ENCODE measurements at regions not wholly inside any gene's neighbourhood (a gene's known extent, or its start where the extent isn't known, plus 50 kb on each side); places are given as distances from the start of the nearest gene placed in this dataset.
"Not testable (repeated sequence)": the region's sequence is repeated elsewhere in the genome, so short reads cannot be mapped to it uniquely, and the experiment has no call there.

DNA sequence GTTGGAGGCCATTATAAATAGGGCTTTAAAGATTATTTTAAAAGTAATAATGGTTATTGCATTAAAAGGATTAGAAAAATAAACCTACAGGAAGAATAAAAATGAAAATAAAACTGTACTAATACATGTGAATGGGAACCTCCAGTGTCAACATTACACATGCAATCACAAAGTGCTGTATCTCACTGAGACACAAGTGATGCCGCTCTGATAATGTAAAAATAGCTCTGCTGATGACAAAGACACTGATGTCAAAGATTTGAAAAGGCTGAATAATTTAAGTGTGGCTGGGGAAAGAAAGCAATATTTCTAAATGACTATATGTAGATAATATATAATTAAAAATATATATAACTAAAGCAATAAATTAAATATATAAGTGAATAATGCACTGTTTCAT, 129.1 kb upstream of the RAP2B start:
- no peak for DNase-seq

DNA sequence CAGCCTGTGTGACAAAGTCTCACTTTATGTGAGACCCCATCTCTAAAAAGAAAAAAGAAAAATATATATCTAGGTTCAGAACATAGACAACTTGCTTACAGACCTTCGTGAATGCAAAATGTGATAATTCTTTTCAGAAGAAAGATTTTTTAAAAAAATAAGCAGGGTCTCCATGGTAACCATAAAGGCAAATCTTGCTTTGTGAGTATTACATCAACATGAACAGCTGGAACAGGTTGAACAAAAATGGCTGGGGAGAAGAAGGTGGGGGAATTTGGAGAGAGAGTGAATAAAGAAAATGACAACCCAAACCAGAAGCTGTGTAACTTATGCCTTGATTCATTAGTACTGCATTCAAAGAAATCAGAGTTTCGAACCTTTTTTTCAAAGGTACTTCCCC, 125.2 kb upstream of the RAP2B start:
- DNase-seq = no peak

DNA sequence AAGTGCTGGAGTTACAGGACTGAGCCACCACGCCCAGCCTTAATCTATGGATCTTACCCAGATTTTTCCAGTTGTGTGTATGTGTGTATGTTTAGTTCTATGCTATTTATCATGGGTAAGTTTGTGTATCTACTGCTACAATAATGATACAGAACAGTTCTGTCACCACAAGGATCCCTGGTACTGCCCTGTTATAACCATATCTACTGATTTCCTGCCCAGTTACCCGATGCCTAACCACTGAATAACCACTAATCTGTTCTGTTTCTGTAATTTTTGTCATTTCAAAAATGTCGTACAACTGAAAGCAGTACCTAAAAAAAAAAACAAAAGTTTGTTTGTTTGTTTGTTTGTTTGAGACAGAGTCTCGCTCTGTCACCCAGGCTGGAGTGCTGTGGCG, 123.7 kb upstream of the RAP2B start:
- DNase-seq = no peak

DNA sequence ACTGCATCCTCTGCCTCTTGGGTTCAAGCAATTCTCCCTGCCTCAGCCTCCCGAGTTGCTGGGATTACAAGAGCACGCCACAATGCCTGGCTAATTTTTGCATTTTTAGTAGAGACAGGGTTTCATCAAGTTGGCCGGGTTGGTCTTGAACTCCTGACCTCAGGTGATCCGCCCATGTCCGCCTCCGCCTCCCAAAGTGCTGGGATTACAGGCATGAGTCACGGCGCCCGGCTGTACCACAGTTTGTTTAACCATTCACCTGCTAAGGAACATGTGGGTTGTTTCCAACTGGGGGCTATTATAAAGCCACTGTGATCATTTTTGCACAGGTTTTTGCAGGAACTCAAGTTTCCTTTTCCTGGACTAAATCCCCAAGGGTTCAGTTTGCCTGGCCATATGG, 123.2 kb upstream of the RAP2B start:
- no peak for DNase-seq

DNA sequence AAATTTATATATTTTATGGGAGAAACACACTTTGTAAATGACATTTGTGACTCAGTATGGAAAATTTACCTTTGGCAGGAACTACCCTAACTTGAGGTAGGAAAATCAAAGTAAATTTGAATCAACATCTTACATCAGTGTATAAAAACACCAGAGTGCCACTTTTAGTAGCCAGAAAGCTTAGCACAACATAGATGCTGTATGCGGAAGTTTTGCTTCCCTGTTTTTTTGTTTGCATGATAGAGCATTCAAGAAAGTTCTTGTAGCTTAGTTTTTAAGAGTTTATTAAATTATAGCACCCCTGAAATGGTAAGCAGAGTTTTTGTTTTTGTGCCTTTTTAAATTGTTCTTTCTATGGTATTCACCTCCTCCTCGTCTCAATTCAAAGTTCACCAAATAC, 120.8 kb upstream of the RAP2B start:
- no peak for DNase-seq

- no peak for DNase-seq
These were observed 119.9 kb upstream of the RAP2B start for GRCh38 chr3:153042088-153042487.

- DNase-seq = no peak
These were observed 118.2 kb upstream of the RAP2B start for GRCh38 chr3:153043729-153044328.

DNA sequence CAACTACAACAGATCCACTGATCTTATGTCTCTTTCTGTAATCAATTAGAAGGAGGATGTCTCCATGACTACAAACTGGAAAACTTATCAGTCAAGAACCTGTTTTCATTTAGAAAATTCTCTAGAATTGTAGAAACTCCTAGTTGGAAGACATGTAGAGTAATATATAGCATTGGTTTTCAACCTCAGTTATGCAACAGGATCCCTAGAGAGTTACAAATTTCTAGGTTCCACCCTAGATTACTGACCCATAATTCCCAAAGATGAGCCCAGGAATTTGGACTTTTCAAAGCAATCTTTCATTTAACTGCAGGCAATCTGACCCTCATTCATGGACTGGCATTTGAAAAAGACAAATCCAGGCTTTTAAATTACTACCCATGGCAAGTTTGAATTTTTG, 116.9 kb upstream of the RAP2B start:
- no peak for DNase-seq

DNA sequence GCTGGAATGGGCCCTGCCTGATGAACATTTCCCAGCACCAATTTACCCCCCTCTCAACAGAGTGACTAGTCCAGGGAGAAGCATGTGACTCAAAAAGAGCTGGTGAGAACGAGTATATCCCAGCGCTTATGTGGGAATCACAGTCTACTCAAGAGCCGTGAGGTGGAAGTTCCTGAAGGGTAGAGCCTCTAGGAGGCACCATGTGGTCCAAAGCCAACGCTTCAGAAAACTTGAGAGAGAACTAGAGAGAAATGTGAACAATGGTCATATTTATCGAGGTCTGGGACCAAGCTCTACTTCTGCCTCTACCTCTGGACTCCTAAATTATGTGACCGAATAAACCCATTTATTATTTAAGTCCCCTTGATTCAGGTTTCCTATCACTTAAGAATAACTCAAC, 111.0 kb upstream of the RAP2B start:
- no peak for DNase-seq

- DNase-seq = no peak
These were observed 110.5 kb upstream of the RAP2B start for GRCh38 chr3:153051427-153052095.

GRCh38 chr3:153052096-153052460, 109.9 kb upstream of the RAP2B start:
- DNase-seq = no peak

DNA sequence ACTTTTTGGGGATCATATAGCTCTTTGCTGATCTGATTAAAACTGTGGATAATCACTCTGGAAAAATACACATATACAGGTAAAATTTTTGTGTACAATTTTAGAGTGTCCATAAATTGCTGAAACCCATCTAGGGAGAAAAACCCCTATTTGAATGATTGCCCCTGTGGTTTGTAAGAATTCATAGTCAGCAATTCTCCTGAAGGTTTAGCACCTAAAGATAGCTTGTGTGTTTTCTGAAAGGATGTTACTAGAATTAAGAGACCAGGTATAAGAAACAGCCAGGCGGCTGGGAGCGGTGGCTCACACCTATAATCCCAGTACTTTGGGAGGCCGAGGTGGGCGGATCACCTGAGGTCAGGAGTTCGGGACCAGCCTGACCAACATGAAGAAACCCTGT, 106.8 kb upstream of the RAP2B start:
- no peak for DNase-seq

GRCh38 chr3:153055779-153056178, 106.2 kb upstream of the RAP2B start:
- DNase-seq = no peak

- not testable (repeated sequence) for DNase-seq
These were observed 103.9 kb upstream of the RAP2B start for GRCh38 chr3:153058031-153058688.

DNA sequence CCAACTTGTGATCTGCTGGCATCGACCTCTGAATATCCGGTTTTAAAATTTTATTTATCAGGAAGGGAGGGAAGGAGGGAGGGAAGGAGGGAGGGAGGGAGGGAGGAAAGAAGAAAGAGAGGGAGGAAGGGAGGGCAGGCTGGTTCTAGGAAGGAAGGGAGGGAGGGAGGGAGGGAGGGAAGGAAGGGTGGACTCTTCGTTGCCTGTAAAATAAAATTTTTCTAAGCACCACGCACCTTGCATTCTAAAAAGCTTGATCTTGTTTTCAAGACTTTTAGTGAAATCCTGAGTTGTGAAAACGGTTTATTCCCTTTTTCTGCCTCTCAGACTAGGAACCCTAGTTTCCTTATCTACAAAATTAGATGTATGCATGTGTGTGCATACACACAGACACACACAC, 101.7 kb upstream of the RAP2B start:
- no peak for DNase-seq

DNA sequence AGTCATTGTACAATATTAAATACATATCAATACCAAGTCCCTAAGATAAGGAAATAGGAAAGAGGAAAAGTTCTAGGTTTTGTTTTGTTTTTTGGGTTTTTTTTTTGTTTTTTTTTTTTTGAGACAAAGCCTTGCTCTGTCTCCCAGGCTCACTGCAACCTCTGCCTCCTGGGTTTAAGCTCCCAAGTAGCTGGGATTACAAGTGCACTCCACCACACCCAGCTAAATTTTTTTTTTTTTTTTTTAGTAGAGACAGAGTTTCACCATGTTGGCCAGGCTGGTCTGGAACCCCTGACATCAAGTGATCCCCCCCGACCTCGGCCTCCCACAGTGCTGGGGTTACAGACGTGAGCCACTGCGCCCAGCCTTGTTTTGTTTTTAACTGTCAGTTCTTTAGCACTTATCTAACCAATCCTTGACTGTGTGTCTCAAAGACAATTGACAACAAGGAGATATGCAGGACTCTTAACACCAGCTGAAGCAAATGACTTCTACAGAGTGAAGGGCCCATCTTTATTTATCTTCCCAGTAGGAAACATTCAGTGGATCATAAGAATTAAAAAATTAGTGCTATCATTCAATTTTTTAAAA, 100.0 kb upstream of the RAP2B start:
- DNase-seq = no peak

GRCh38 chr3:153063337-153063736, 98.7 kb upstream of the RAP2B start:
- no peak for DNase-seq

DNA sequence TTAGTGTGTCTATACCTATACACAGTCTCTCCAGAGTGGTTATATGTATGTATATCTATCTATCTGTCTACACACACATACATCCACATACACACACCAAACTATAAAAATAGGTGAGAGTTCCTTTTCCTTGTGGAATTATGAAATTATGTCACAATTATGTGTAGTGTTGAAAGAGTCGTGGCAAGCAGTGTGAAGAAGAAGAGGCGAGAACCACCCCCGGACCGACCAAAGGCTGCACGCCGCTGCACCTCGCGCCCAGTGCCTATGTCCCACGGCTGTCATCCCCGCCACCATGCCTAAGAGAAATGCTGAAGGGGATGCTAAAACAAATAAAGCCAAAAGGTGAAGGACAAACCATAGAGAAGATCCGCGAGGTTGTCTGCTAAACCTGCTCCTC, 95.0 kb upstream of the RAP2B start:
- DNase-seq = no peak

DNA sequence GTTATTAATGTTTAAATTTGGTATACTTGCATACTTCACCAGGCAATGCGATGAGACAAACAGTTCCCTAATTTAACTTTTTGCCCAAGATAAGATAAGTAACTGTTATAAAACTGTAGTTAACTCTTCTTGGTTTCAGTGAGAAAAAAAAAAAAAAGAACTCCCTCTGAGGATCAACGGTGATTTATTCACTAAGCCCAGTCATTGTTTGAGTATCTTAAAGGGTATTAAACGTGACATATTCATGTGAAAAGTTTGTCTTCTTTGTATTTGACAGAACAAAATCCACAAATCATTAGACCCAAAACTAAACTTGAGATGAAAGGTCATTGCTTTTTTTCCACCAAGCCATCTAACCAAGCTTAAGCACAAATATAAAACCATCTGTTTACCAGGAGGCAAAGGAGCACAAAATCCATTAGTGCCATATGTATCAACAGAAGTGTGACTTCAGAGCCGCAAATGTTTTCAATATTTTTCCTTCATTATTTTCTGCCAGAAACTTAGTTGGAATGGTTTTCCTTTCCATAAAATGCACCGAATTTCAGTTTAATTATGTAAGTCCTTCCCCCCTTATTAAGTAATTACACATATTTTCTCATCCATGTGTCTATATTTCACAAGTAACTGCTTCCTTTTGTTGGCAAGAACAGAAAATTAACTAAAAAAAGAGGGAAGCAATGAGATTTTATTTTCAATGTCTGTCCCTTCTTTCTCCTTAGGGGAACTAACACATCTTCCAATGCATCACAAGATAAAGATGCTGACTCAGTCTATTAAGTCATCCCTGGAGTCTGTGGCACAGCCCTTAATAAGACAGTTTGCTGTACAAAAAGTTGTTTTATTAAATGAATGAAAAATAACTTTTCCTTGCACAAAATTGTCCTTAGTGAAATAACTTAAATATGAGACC, 92.2 kb upstream of the RAP2B start:
- no peak for DNase-seq

DNA sequence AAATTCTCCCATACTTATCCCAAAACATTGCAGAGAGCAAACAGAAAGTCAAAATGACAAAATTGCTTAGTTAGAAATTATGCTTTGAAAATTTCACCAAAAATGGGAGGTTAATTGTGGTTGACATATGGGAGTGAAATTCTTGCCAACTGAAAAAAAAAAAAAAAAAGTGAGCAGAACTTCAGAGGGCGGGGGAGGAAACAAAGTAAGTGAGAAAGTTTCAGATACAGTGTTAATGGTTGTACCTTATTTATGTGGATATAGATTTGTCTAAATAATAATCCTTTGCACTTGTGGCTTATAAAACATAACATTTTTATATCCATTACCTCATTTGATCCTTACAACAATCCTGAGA, 91.5 kb upstream of the RAP2B start:
- no peak for DNase-seq

DNA sequence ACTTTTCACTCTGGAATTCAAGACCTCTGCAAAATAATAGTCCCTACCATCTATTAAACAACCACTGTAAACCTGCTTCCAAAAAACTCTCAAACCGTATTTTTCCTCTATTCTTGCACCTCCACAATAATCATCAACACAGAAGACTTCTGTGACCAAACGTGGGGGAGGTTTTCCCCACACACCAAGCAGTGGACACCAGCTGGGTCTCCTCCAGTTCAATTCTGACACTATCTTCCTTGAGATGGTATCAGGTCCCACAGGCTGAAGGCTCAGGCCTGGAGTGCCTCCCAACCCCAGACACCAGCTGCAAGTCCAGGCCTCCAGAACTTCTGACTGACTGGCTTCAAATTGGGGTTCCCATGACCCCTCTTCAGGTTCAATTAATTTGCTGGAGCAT, 89.6 kb upstream of the RAP2B start:
- no peak for DNase-seq

- DNase-seq = no peak
These were observed 89.2 kb upstream of the RAP2B start for GRCh38 chr3:153072856-153073255.

DNA sequence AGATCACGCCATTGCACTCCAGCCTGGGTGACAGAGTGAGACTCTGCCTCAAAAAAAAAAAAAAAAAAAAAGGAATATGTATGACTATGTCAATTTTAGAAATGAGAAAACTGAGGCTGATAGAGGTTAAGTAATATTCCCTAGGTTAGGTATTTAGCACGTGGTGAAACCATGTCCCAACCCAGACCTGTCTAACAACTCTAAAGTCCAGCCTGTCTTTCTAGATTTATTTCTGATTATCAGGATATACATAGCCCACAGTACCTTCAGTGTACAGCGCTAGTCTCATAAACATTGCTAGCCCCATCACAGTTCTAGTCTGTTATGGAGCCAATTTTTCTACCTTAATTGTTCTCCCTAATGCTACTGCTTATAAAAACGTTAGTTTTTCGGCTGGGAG, 88.4 kb upstream of the RAP2B start:
- DNase-seq = no peak

Measured in hindlimb muscle (tissue), 1 donor.